ENCODE measurements at regions not wholly inside any gene's neighbourhood (a gene's known extent, or its start where the extent isn't known, plus 50 kb on each side); places are given as distances from the start of the nearest gene placed in this dataset.

DNA sequence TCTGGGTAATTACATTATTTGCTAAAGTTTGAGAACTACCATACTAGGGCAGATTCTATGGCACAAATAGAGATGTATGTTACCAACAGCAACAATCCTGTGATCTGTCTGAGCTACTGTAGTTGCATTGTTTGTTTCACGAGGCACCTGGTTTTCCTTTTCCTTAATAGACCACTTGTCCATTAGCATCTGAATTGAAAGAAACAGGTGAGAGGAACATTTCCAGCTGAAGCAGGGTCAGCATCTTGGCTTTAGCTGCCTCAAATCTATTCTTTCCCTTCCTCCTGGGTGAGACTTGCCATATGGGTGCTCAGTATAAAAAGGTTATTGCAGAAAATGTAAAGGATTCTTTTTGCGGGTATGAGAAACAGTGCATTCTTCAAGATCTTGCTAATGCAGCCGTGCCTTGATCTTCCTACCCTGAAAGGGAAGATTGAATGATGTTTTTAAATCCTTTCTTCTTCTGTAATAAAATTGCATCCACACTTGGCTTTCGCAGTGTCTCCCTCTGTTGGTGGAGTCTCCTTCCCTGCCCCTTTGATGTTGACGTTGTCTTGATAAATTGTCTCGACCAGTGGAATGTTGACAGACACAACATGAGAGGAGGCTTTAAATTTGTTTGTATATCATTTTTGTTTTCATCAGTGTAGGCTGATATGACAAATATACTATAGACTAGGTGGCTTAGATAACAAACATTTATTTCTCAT, 118.0 kb upstream of the BRINP1 start:
- no peaks in the 10 kb centered on the region for H3K27me3 ChIP-seq
- DNase-seq (ENCODE audit: low spot score), result no peak
- TF ChIP-seq, protein P1, sequence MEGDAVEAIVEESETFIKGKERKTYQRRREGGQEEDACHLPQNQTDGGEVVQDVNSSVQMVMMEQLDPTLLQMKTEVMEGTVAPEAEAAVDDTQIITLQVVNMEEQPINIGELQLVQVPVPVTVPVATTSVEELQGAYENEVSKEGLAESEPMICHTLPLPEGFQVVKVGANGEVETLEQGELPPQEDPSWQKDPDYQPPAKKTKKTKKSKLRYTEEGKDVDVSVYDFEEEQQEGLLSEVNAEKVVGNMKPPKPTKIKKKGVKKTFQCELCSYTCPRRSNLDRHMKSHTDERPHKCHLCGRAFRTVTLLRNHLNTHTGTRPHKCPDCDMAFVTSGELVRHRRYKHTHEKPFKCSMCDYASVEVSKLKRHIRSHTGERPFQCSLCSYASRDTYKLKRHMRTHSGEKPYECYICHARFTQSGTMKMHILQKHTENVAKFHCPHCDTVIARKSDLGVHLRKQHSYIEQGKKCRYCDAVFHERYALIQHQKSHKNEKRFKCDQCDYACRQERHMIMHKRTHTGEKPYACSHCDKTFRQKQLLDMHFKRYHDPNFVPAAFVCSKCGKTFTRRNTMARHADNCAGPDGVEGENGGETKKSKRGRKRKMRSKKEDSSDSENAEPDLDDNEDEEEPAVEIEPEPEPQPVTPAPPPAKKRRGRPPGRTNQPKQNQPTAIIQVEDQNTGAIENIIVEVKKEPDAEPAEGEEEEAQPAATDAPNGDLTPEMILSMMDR (IDR thresholded peaks at IDR 0.05), result no peak
- no peak overlapping the region for H3K27ac ChIP-seq
- no peaks in the 10 kb centered on the region for H3K9me3 ChIP-seq
- H3K36me3 ChIP-seq, result no peaks in the 10 kb centered on the region
- no peaks in the 10 kb centered on the region for H3K4me1 ChIP-seq
- no peak overlapping the region for H3K4me3 ChIP-seq

DNA sequence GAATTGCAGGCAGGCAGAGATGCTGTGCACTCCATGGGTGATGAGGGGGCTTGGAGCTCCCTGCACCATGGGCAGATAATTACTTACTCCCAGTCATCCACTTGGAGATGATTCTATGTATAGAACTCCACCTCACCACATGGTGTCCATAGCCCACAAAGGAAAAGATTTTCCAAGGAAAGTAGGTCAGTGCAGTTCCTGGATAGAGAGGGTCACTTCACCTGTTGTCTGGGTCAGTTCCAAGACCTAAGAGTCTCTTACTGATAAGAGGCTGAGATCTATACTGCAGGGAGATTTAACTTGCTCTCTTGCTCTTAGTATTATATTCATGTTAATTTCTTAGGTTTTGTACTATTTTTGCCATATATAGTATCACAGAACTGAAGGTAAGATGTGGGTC, 113.9 kb upstream of the BRINP1 start:
- Histone ChIP-seq H3K9me3 (no peaks in the 10 kb centered on the region), H3K27ac (no peak overlapping the region), H3K4me3 (no peak overlapping the region), H3K27me3 (no peaks in the 10 kb centered on the region), H3K4me1 (no peaks in the 10 kb centered on the region), H3K36me3 (no peaks in the 10 kb centered on the region)
- DNase-seq (ENCODE audit: low spot score), result no peak
- TF ChIP-seq, protein P1 (IDR thresholded peaks at IDR 0.05), result no peak

DNA sequence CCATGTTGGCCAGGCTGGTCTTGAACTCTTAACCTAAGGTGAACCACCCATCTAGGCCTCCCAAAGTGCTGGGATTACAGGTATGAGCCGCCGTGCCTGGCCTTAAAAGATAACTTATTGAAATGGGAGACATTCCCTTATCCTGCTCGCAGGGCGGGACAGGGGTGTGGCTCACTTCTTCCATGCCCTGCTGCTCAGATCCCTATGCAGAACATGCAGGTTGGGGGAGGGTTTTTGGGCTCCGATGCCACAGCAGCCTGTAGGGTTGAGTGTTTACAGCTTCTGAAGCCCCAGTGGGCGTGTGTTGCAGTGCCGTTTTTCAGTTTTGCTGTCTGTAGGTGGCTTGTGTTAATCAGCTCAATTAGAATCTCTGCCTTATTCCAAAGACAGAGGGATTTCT, 108.0 kb upstream of the BRINP1 start:
- H3K9me3 ChIP-seq, result no peaks in the 10 kb centered on the region
- no peak for DNase-seq (ENCODE audit: low spot score)
- TF ChIP-seq, protein P1 (IDR thresholded peaks at IDR 0.05), result no peak
- no peak overlapping the region for H3K27ac ChIP-seq
- no peaks in the 10 kb centered on the region for H3K4me1 ChIP-seq
- no peaks in the 10 kb centered on the region for H3K36me3 ChIP-seq
- H3K4me3 ChIP-seq, result no peak overlapping the region
- no peaks in the 10 kb centered on the region for H3K27me3 ChIP-seq

DNA sequence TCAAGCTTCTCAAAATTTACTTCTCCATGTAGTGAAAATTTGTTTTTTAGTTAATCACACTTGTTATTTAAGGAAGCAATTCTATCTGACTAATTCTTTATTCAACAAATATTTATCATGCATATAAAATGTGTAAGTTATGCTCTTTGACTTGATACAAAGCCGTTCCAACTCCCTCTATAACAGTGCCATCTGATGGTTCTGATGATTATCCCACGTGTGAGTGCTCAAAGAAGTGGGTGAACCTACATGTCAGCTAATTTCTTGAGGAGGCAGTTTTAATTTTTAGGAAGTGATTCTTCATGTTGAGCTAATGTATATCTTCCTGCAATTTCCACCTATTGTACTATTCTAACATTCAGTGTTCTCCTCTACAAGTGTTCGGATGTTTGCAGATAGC, 88.8 kb upstream of the BRINP1 start:
- Histone ChIP-seq H3K4me3 (no peak overlapping the region), H3K36me3 (no peaks in the 10 kb centered on the region), H3K27me3 (no peaks in the 10 kb centered on the region), H3K4me1 (no peaks in the 10 kb centered on the region), H3K9me3 (no peaks in the 10 kb centered on the region), H3K27ac (no peak overlapping the region)
- TF ChIP-seq, protein P1 (IDR thresholded peaks at IDR 0.05), result no peak
- DNase-seq (ENCODE audit: low spot score), result no peak

DNA sequence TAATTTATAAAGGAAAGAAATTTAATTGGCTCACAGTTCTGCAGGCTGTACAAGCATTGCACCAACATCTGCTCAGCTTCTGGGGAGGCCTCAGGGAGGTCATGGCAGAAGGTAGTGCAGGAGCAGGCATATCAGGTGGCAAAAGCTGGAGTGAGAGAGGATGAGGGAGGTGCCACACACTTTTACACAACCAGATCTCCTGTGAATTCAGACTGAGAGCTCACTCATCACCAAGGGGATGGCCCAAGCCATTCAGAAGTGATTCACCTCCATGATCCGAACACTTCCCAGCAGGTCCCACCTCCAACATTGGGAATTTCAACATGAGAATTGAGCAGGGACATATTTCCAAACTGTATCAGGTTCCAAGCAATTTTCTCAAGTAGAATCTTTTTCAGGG, 84.7 kb upstream of the BRINP1 start:
- Histone ChIP-seq H3K4me3 (no peak overlapping the region), H3K36me3 (no peaks in the 10 kb centered on the region), H3K9me3 (peaks cover 0 to 3% of the 10 kb centered on the region in 2 donors), H3K4me1 (no peaks in the 10 kb centered on the region), H3K27ac (no peak overlapping the region), H3K27me3 (no peaks in the 10 kb centered on the region)
- TF ChIP-seq, protein P1 (IDR thresholded peaks at IDR 0.05), result no peak
- no peak for DNase-seq (ENCODE audit: low spot score)

DNA sequence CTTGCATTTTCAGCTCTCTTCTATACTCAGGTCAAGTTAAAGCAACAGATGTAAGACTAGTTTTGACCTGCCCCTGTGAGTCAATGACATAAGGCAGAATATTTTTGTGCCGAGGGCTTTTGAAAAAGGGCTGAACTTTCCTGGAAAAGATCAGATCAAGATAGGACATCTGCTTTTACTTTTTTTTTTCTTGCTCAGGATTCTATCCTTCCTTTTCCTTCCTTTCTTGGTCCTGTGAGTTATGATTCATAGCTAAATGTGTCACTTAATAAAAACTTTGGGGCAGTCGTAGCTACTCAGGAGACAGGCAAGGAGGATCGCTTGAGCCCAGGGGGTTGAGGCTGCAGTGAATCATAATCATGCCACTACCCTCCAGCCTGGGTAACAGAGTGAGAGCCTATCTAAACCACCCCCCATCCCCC, 84.3 kb upstream of the BRINP1 start:
- Histone ChIP-seq H3K4me1 (no peaks in the 10 kb centered on the region), H3K27ac (no peak overlapping the region), H3K9me3 (peaks cover 0 to 3% of the 10 kb centered on the region in 2 donors), H3K4me3 (no peak overlapping the region), H3K27me3 (no peaks in the 10 kb centered on the region), H3K36me3 (no peaks in the 10 kb centered on the region)
- TF ChIP-seq, protein P1 (IDR thresholded peaks at IDR 0.05), result no peak
- no peak for DNase-seq (ENCODE audit: low spot score)

All from right atrium auricular region (tissue), 2 donors.